K562 (cell line): ENCODE measurements at regions not wholly inside any gene's neighbourhood (a gene's known extent, or its start where the extent isn't known, plus 50 kb on each side); places are given as distances from the start of the nearest gene placed in this dataset.

Experiments
- ATAC-seq: fragments of 200-7000 bp; cut with Tn5 transposase; 3 replicates; pipeline ENCODE4 v1.9.1; 2020; ENCODE audit warnings: moderate library complexity
- BruUV-seq: library from RNA; stranded (reverse); fragments of 400-500 nt; replicated peaks from 2 replicates; lab custom pipeline; 2021; lab: Mats Ljungman, UMichigan
- CTCF ChIA-PET: fragments of 300-600 bp; formaldehyde crosslinking; extraction: SDS; loops from one replicate; lab custom pipeline; 2021; ENCODE audit warnings: low intra/inter-chr PET ratio; lab: Yijun Ruan, JAX
- POLR2A ChIA-PET: fragments of 300-600, 350-650 bp; sonication (Branson Sonifier 250); formaldehyde crosslinking; extraction: SDS; loops from one replicate; lab custom pipeline; 2021; ENCODE audit warnings: antibody characterized with exemption, inconsistent platforms; lab: Yijun Ruan, JAX
- DNase-seq, 4 experiments: peaks; one replicate each; pipeline versions ENCODE4 v3.0.0 to v3.0.0-alpha.2; 2011 to 2018; ENCODE audit warnings: low spot score in 3 of 4, mixed read lengths in 3 of 4; ENCODE audit errors: extremely low read depth in 1 of 4
- FAIRE-seq: peaks from 2 replicates; lab custom pipeline; 2011; peaks lifted over from hg19 to GRCh38; lab: Jason Lieb, UNC
- H2AFZ ChIP-seq: 2 replicates; pipeline ENCODE4 v1.6.0; 2011; ENCODE audit warnings: low read depth, low read length, control low read depth, inconsistent platforms
- H3K27ac ChIP-seq: fragments of 200-600 bp; 3 replicates; pipeline ENCODE4 v1.8.0; 2011; ENCODE audit warnings: low read depth, mild to moderate bottlenecking, control low read depth, inconsistent platforms, low read length, moderate library complexity, mixed read lengths; ENCODE audit errors: extremely low read depth
- H3K27me3 ChIP-seq, 2 experiments: fragments of 300-600 bp in 1 of 2; 2 replicates in 1 of 2; 3 replicates in 1 of 2; pipeline versions ENCODE4 v1.6.0 to v1.8.0; 2011; ENCODE audit warnings: inconsistent platforms in 2 of 2, low read length in 2 of 2, mild to moderate bottlenecking in 1 of 2, mixed read lengths in 1 of 2, moderate library complexity in 1 of 2; ENCODE audit not compliant: control insufficient read depth in 2 of 2, insufficient read depth in 2 of 2
- H3K36me3 ChIP-seq: fragments of 300-600 bp; 3 replicates; pipeline ENCODE4 v1.8.0; 2011; ENCODE audit warnings: mild to moderate bottlenecking, low read length, inconsistent platforms; ENCODE audit not compliant: control insufficient read depth, insufficient read depth
- H3K4me1 ChIP-seq, 2 experiments: fragments of 200-600 bp in 1 of 2; replicated peaks in 1 of 2; 2 replicates in 1 of 2; 3 replicates in 1 of 2; pipeline versions ENCODE4 v1.5.1 to v1.8.0; 2011; ENCODE audit warnings: inconsistent platforms in 2 of 2, low read length in 2 of 2, mild to moderate bottlenecking in 1 of 2, mixed read lengths in 1 of 2, moderate library complexity in 1 of 2; ENCODE audit not compliant: control insufficient read depth in 2 of 2, insufficient read depth in 2 of 2
- H3K4me2 ChIP-seq: 2 replicates; pipeline ENCODE4 v1.6.1; 2011; ENCODE audit warnings: low read length, control low read depth, inconsistent platforms, mixed read lengths; ENCODE audit not compliant: insufficient read depth
- H3K4me3 ChIP-seq: fragments of 200-600 bp; sonication (generic), shearing (Covaris generic); 2 replicates; pipeline ENCODE4 v1.5.1; 2016; ENCODE audit warnings: control low read depth, inconsistent platforms
- H3K79me2 ChIP-seq: fragments of 200-600 bp; 3 replicates; pipeline ENCODE4 v1.8.0; 2011; ENCODE audit warnings: low read length, inconsistent platforms; ENCODE audit not compliant: control insufficient read depth, insufficient read depth
- H3K9ac ChIP-seq, 2 experiments: 2 replicates each; pipeline versions ENCODE4 v1.6.0 to v1.6.1; 2011; ENCODE audit warnings: low read depth in 2 of 2, low read length in 2 of 2, control low read depth in 1 of 2, inconsistent platforms in 1 of 2, mild to moderate bottlenecking in 1 of 2, mixed read lengths in 1 of 2; ENCODE audit not compliant: insufficient read depth in 1 of 2
- H3K9me1 ChIP-seq: one replicate; pipeline ENCODE4 v1.6.0; 2011; ENCODE audit warnings: inconsistent platforms, mild to moderate bottlenecking, low read length, moderate library complexity; ENCODE audit not compliant: control insufficient read depth, insufficient read depth
- H3K9me3 ChIP-seq: replicated peaks from 2 replicates; pipeline ENCODE4 v1.5.1; 2011; ENCODE audit warnings: low read depth, low read length, inconsistent platforms; ENCODE audit not compliant: control insufficient read depth, insufficient read depth
- H4K20me1 ChIP-seq: replicated peaks from 2 replicates; pipeline ENCODE4 v1.6.1; 2011; ENCODE audit warnings: low read length, inconsistent platforms, mixed read lengths; ENCODE audit not compliant: control insufficient read depth, insufficient read depth
- ATF6 ChIP-seq: sonication (generic); formaldehyde crosslinking; IDR thresholded peaks from 2 replicates; pipeline ENCODE4 v1.4.0; 2020; ENCODE audit warnings: mild to moderate bottlenecking, missing genetic modification reagents
- CHAMP1 ChIP-seq: fragments of 450-650 bp; IDR thresholded peaks from 2 replicates; pipeline ENCODE4 v1.6.1; 2016; ENCODE audit warnings: mild to moderate bottlenecking
- CREM ChIP-seq: IDR thresholded peaks from 2 replicates; pipeline ENCODE4 v1.6.1; 2014; ENCODE audit warnings: antibody characterized with exemption, low read depth
- ESRRB ChIP-seq: fragments of 250-450 bp; sonication (Bioruptor Pico); IDR thresholded peaks from 2 replicates; pipeline ENCODE4 v1.5.0; 2020; ENCODE audit warnings: mild to moderate bottlenecking, moderate library complexity, borderline replicate concordance
- FIP1L1 ChIP-seq: fragments of 200-400 bp; formaldehyde crosslinking; IDR thresholded peaks from 2 replicates; pipeline ENCODE4 v1.6.1; 2018; ENCODE audit warnings: mild to moderate bottlenecking, low read depth, low read length; ENCODE audit not compliant: poor library complexity, severe bottlenecking
- FOXJ2 ChIP-seq: fragments of 200-800 bp; sonication (Bioruptor generic); IDR thresholded peaks from 2 replicates; pipeline ENCODE4 v1.6.1; 2016; ENCODE audit warnings: missing genetic modification characterization, missing compliant biosample characterization
- HDAC6 ChIP-seq: IDR thresholded peaks from 2 replicates; pipeline ENCODE4 v1.6.1; 2012; ENCODE audit warnings: low read depth, mild to moderate bottlenecking, control low read depth, inconsistent platforms, low read length, moderate library complexity
- ID3 ChIP-seq, 2 experiments: fragments of 250-450 bp in 1 of 2; fragments of 450-650 bp in 1 of 2; sonication (Bioruptor Pico) in 1 of 2; IDR thresholded peaks; 2 replicates each; pipeline versions ENCODE4 v1.6.1 to v1.8.0; 2016 to 2021; ENCODE audit warnings: mild to moderate bottlenecking in 2 of 2, moderate library complexity in 2 of 2, missing compliant biosample characterization in 1 of 2, missing genetic modification characterization in 1 of 2
- IRF1 ChIP-seq: sonication (generic); formaldehyde crosslinking; IDR thresholded peaks from 2 replicates; pipeline ENCODE4 v1.8.0; 2022; ENCODE audit warnings: missing genetic modification reagents, mild to moderate bottlenecking, borderline replicate concordance
- PHB ChIP-seq: fragments of 250-450 bp; sonication (Bioruptor Pico); IDR thresholded peaks from 2 replicates; pipeline ENCODE4 v1.5.0; 2021
- SMAD4 ChIP-seq: fragments of 250-450 bp; sonication (Bioruptor Pico); conservative IDR thresholded peaks from 2 replicates; pipeline ENCODE4 v1.8.0; 2021; ENCODE audit warnings: inconsistent platforms, mild to moderate bottlenecking, moderate library complexity
- SP2 ChIP-seq: IDR thresholded peaks from 2 replicates; pipeline ENCODE4 v1.6.1; 2011; ENCODE audit warnings: mild to moderate bottlenecking, low read depth, low read length, moderate library complexity; ENCODE audit not compliant: poor library complexity, severe bottlenecking; ENCODE audit errors: extremely low read depth
- ZNF589 ChIP-seq: fragments of 200-800 bp; sonication (Bioruptor generic); IDR thresholded peaks from 2 replicates; pipeline ENCODE4 v1.6.1; 2016; ENCODE audit warnings: low read depth, missing genetic modification characterization, missing compliant biosample characterization
- ZNF699 ChIP-seq: fragments of 250-450 bp; sonication (Bioruptor Pico); IDR thresholded peaks from 2 replicates; pipeline ENCODE4 v1.8.0; 2021; ENCODE audit warnings: mild to moderate bottlenecking, moderate library complexity; ENCODE audit not compliant: insufficient replicate concordance
- WGBS: fragments of 100-300 bp; shearing (Covaris generic); methylation state at CpG from one replicate; pipeline ENCODE4 v1.1.6; 2016; ENCODE audit warnings: low coverage, mixed read lengths; ENCODE audit not compliant: insufficient coverage; ENCODE audit errors: missing lambda C conversion rate; 5-methylcytosine and 5-hydroxymethylcytosine counted together
- in situ Hi-C: fragments of 300-500 bp; cut with MboI; formaldehyde crosslinking; loops from 4 replicates; pipeline ENCODE4 v1.15.0; 2018; ENCODE audit warnings: inconsistent platforms, mixed read lengths
- intact Hi-C: fragments of 100-400 bp; cut with micrococcal nuclease; formaldehyde crosslinking; loops from 2 replicates; pipeline ENCODE4 v1.14.2; 2022

GRCh38 chrX:42077675-42078074 lies 154.3 kb upstream of the CASK start:
- Histone ChIP-seq H3K36me3 (no peaks in the 10 kb centered on the region), H3K4me3 (no peak overlapping the region), H3K79me2 (no peaks in the 10 kb centered on the region), H3K9me1 (no peaks in the 10 kb centered on the region), H3K4me2 (no peak overlapping the region), H4K20me1 (no peaks in the 10 kb centered on the region), H3K27ac (no peak overlapping the region), H3K27me3 (no peaks in the 10 kb centered on the region; a peak in 1 of 5 replicates), H3K9ac (no peak overlapping the region), H2AFZ (no peak overlapping the region), H3K9me3 (no peaks in the 10 kb centered on the region; the same call in 1 of the 2 replicates), H3K4me1 (no peaks in the 10 kb centered on the region)
- FAIRE-seq (no peak), ATAC-seq (no peak), DNase-seq (no peak)
- no TSS peak for BruUV-seq
- TF ChIP-seq FIP1L1 (no peak), ZNF699 (CRISPR knock-in tag) (no peak), ATF6 (no peak), SP2 (no peak), IRF1 (CRISPR knock-in tag) (no peak), HDAC6 (no peak), ZNF589 (CRISPR knock-in tag) (no peak), FOXJ2 (tag) (no peak), CREM (no peak), CHAMP1 (no peak), PHB (no peak), ESRRB (CRISPR knock-in tag) (no peak), SMAD4 (no peak), ID3 (CRISPR knock-in tag; IDR thresholded peaks at IDR 0.05) (no peak), ID3 (tag; IDR thresholded peaks at IDR 0.05) (no peak)
- CTCF ChIA-PET: no interaction called here
- POLR2A ChIA-PET: no interaction called here
- in situ Hi-C loops (no loop called here), intact Hi-C loops (no loop called here)
- WGBS: 0% methylated on average over 1 of the region's 1 CpG
